Endometrial microvascular endothelial cells (primary cell): ENCODE measurements at regions not wholly inside any gene's neighbourhood (a gene's known extent, or its start where the extent isn't known, plus 50 kb on each side); places are given as distances from the start of the nearest gene placed in this dataset.

Experiments
- in situ Hi-C: cut with HindIII; loops from 2 replicates; pipeline ENCODE4 v1.10.0; 2017; ENCODE audit warnings: low sequenced_read_pairs, low pct_unique_long_range_greater_than_20kb; ENCODE audit errors: inconsistent ontology term

GRCh38 chr12:85559127-85559526 is 277.1 kb downstream of the RASSF9 start:
- in situ Hi-C loops, result no loop called here

- in situ Hi-C loops, result no loop called here
Measured at GRCh38 chr12:85559536-85559935, 276.7 kb downstream of the RASSF9 start.

- in situ Hi-C loops, result no loop called here
Measured at GRCh38 chr12:85562765-85563164, 273.4 kb downstream of the RASSF9 start.

GRCh38 chr12:85564786-85565185 is 271.4 kb downstream of the RASSF9 start:
- in situ Hi-C loops, result no loop called here

GRCh38 chr12:85568395-85569103 is 267.7 kb downstream of the RASSF9 start:
- in situ Hi-C loops, result no loop called here

- in situ Hi-C loops, result no loop called here
Measured at GRCh38 chr12:85569261-85569660, 266.9 kb downstream of the RASSF9 start.

GRCh38 chr12:85572956-85573355 is 263.3 kb downstream of the RASSF9 start:
- in situ Hi-C loops, result no loop called here

- in situ Hi-C loops, result no loop called here
Measured at GRCh38 chr12:85573635-85574214, 262.5 kb downstream of the RASSF9 start.

- in situ Hi-C loops, result no loop called here
Measured at GRCh38 chr12:85574291-85574690, 261.9 kb downstream of the RASSF9 start.

- in situ Hi-C loops, result no loop called here
Measured at GRCh38 chr12:85575120-85576096, 260.8 kb downstream of the RASSF9 start.

- in situ Hi-C loops, result no loop called here
Measured at GRCh38 chr12:85580562-85581168, 255.5 kb downstream of the RASSF9 start.

- in situ Hi-C loops, result no loop called here
Measured at GRCh38 chr12:85587158-85587557, 249.1 kb downstream of the RASSF9 start.

- in situ Hi-C loops, result no loop called here
Measured at GRCh38 chr12:85588221-85588620, 248.0 kb downstream of the RASSF9 start.

GRCh38 chr12:85600841-85601240 is 235.4 kb downstream of the RASSF9 start:
- in situ Hi-C loops, result no loop called here

GRCh38 chr12:85603556-85603955 is 232.7 kb downstream of the RASSF9 start:
- in situ Hi-C loops, result no loop called here

- in situ Hi-C loops, result no loop called here
Measured at GRCh38 chr12:85606455-85606854, 229.8 kb downstream of the RASSF9 start.

- in situ Hi-C loops, result no loop called here
Measured at GRCh38 chr12:85609778-85610177, 226.4 kb downstream of the RASSF9 start.

- in situ Hi-C loops, result no loop called here
Measured at GRCh38 chr12:85610194-85610593, 226.0 kb downstream of the RASSF9 start.

- in situ Hi-C loops, result no loop called here
Measured at GRCh38 chr12:85616201-85616600, 220.0 kb downstream of the RASSF9 start.
